CD14-positive monocyte (primary cell): ENCODE measurements at regions not wholly inside any gene's neighbourhood (a gene's known extent, or its start where the extent isn't known, plus 50 kb on each side); places are given as distances from the start of the nearest gene placed in this dataset.

Source experiments
- DNase-seq, 3 donors: peaks; one replicate each; pipeline ENCODE4 v3.0.0-alpha.2; 2011 to 2022
- H2AFZ ChIP-seq: 2 replicates; pipeline ENCODE4 v1.6.0; 2012; ENCODE audit warnings: mild to moderate bottlenecking, low read depth, low read length, inconsistent platforms; ENCODE audit not compliant: insufficient read depth, poor library complexity, severe bottlenecking
- H3K27ac ChIP-seq, 2 donors: 1 replicate in 1 of 2; 2 replicates in 1 of 2; pipeline ENCODE4 v1.5.1; 2012 to 2013; ENCODE audit warnings: low read length in 2 of 2, control low read depth in 1 of 2, inconsistent platforms in 1 of 2, low read depth in 1 of 2, mild to moderate bottlenecking in 1 of 2
- H3K27me3 ChIP-seq, 2 donors: one replicate each; pipeline versions ENCODE4 v1.6.0 to v1.6.1; 2011 to 2013; ENCODE audit warnings: low read length in 2 of 2; ENCODE audit not compliant: control insufficient read depth in 2 of 2, insufficient read depth in 2 of 2
- H3K36me3 ChIP-seq, 2 donors: replicated peaks in 1 of 2; 1 replicate in 1 of 2; 2 replicates in 1 of 2; pipeline versions ENCODE4 v1.5.1 to v1.6.1; 2012 to 2013; ENCODE audit warnings: low read length in 2 of 2, control low read depth in 1 of 2, inconsistent platforms in 1 of 2, mild to moderate bottlenecking in 1 of 2; ENCODE audit not compliant: insufficient read depth in 2 of 2, control insufficient read depth in 1 of 2
- H3K4me1 ChIP-seq, 2 donors: 1 replicate in 1 of 2; 2 replicates in 1 of 2; pipeline versions ENCODE4 v1.5.1 to v1.6.1; 2012 to 2013; ENCODE audit warnings: low read length in 2 of 2, control low read depth in 1 of 2, inconsistent platforms in 1 of 2, mild to moderate bottlenecking in 1 of 2, moderate library complexity in 1 of 2; ENCODE audit not compliant: insufficient read depth in 2 of 2, control insufficient read depth in 1 of 2
- H3K4me2 ChIP-seq: replicated peaks from 2 replicates; pipeline ENCODE3; 2012; ENCODE audit warnings: low read length, moderate library complexity, mild to moderate bottlenecking; ENCODE audit not compliant: poor library complexity, severe bottlenecking; ENCODE audit errors: extremely low read depth
- H3K4me3 ChIP-seq, 3 experiments: fragments of 200-600 bp in 1 of 3; sonication (generic) in 1 of 3; replicated peaks in 1 of 3; 1 replicate in 2 of 3; 2 replicates in 1 of 3; pipeline ENCODE4 v1.5.1; 2011 to 2013; ENCODE audit warnings: low read length in 3 of 3, mild to moderate bottlenecking in 3 of 3, control low read depth in 2 of 3, low read depth in 2 of 3, inconsistent platforms in 1 of 3, moderate library complexity in 1 of 3
- H3K79me2 ChIP-seq: 2 replicates; pipeline ENCODE4 v1.6.0; 2012; ENCODE audit warnings: mild to moderate bottlenecking, control low read depth, inconsistent platforms, low read length, moderate library complexity; ENCODE audit not compliant: insufficient read depth
- H3K9ac ChIP-seq: 2 replicates; pipeline ENCODE4 v1.6.0; 2017; ENCODE audit warnings: low read length, mild to moderate bottlenecking; ENCODE audit not compliant: insufficient read depth, poor library complexity, severe bottlenecking
- H3K9me3 ChIP-seq, 2 donors: replicated peaks in 1 of 2; 1 replicate in 1 of 2; 2 replicates in 1 of 2; pipeline versions ENCODE4 v1.5.1 to v1.6.1; 2012 to 2013; ENCODE audit warnings: low read length in 2 of 2, control low read depth in 1 of 2; ENCODE audit not compliant: control insufficient read depth in 1 of 2, insufficient read depth in 1 of 2
- H4K20me1 ChIP-seq: 2 replicates; pipeline ENCODE4 v1.6.0; 2012; ENCODE audit warnings: mild to moderate bottlenecking, low read length, control low read depth, moderate library complexity; ENCODE audit not compliant: insufficient read depth
- H3K27ac Mint-ChIP-seq, 7 donors: one replicate each; pipeline ENCODE4 v1.8.0; 2020; ENCODE audit warnings: mild to moderate bottlenecking in 7 of 7, mixed read lengths in 7 of 7, moderate library complexity in 6 of 7, inconsistent platforms in 2 of 7
- H3K27me3 Mint-ChIP-seq, 3 donors: one replicate each; pipeline ENCODE4 v1.8.0; 2021 to 2022; ENCODE audit warnings: low read depth in 3 of 3, mild to moderate bottlenecking in 3 of 3, mixed read lengths in 3 of 3, moderate library complexity in 3 of 3, inconsistent platforms in 1 of 3
- H3K36me3 Mint-ChIP-seq, 2 donors: one replicate each; pipeline ENCODE4 v1.8.0; 2020; ENCODE audit warnings: mixed read lengths in 2 of 2, inconsistent platforms in 1 of 2, mild to moderate bottlenecking in 1 of 2
- H3K4me1 Mint-ChIP-seq: one replicate; pipeline ENCODE4 v1.8.0; 2020; ENCODE audit warnings: mild to moderate bottlenecking, mixed read lengths
- H3K4me3 Mint-ChIP-seq, 2 donors: one replicate each; pipeline ENCODE4 v1.8.0; 2020; ENCODE audit warnings: mild to moderate bottlenecking in 2 of 2, mixed read lengths in 2 of 2, moderate library complexity in 1 of 2
- H3K9me3 Mint-ChIP-seq, 7 donors: one replicate each; pipeline ENCODE4 v1.8.0; 2020 to 2022; ENCODE audit warnings: mixed read lengths in 7 of 7, mild to moderate bottlenecking in 6 of 7, moderate library complexity in 6 of 7, inconsistent platforms in 2 of 7
- CTCF ChIP-seq: fragments of 200-600 bp; IDR thresholded peaks from one replicate; pipeline ENCODE4 v1.8.0; 2022; ENCODE audit warnings: antibody characterized with exemption, mild to moderate bottlenecking
- WGBS: methylation state at CpG from one replicate; pipeline ENCODE4 v1.1.5; 2013; ENCODE audit warnings: missing lambda C conversion rate; ENCODE audit not compliant: insufficient coverage; 5-methylcytosine and 5-hydroxymethylcytosine counted together
- intact Hi-C, 2 donors: fragments of 100-400 bp; cut with micrococcal nuclease; formaldehyde crosslinking; loops; one replicate each; pipeline versions ENCODE4 v1.15.0 to v1.15.1; 2023

- H3K27ac ChIP-seq, result no peak overlapping the region
- H3K4me3 ChIP-seq, result no peak overlapping the region
- no peaks in the 10 kb centered on the region for H3K27me3 Mint-ChIP-seq
- H2AFZ ChIP-seq, result no peak overlapping the region
- no peaks in the 10 kb centered on the region for H3K79me2 ChIP-seq
- no peak overlapping the region for H3K9ac ChIP-seq
- H3K9me3 Mint-ChIP-seq, result peaks cover 3 to 17% (median 4%) of the 10 kb centered on the region in 7 donors
- H3K27ac Mint-ChIP-seq, result no peak overlapping the region
- no peak for TF ChIP-seq CTCF
- H3K36me3 ChIP-seq, result no peaks in the 10 kb centered on the region
- no peak overlapping the region for H3K4me2 ChIP-seq
- intact Hi-C loops, result no loop called here
- no peaks in the 10 kb centered on the region for H4K20me1 ChIP-seq
- no peaks in the 10 kb centered on the region for H3K36me3 Mint-ChIP-seq
- H3K4me1 ChIP-seq, result no peaks in the 10 kb centered on the region
- H3K9me3 ChIP-seq, result peaks cover 0 to 4% of the 10 kb centered on the region in 2 donors
- no CpG with 5 or more reads among the region's 1 CpG for WGBS
- H3K4me3 Mint-ChIP-seq, result no peak overlapping the region
- H3K4me1 Mint-ChIP-seq, result no peaks in the 10 kb centered on the region
- DNase-seq, result no peak
- no peaks in the 10 kb centered on the region for H3K27me3 ChIP-seq
These were observed 121.1 kb downstream of the HGF start for GRCh38 chr7:81648716-81649115.

DNA sequence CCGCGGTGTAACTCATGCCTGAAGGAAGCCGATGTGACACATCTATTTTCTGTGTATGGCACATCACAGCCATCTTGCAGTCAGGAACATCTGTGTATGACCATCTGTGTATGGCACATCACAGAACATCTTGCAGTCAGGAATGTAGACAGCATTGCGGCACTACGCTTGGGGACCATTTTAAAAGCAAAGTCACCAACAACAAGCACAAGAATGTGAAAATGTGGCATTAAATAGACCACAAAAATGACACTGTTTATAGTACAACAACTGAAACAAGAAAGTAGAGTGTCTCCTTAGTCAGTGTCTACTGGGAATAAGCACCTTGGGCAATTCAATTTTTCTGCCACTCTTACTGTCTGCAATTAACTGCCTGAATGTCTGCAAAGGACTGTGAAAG, 124.4 kb downstream of the HGF start:
- DNase-seq, result no peak
- Mint-ChIP-seq H3K36me3 (no peaks in the 10 kb centered on the region), H3K4me3 (no peak overlapping the region), H3K4me1 (no peaks in the 10 kb centered on the region), H3K27me3 (no peaks in the 10 kb centered on the region), H3K27ac (no peak overlapping the region), H3K9me3 (peaks cover 0 to 5% (median 0%) of the 10 kb centered on the region in 7 donors)
- Histone ChIP-seq H3K9ac (no peak overlapping the region), H3K9me3 (no peaks in the 10 kb centered on the region), H3K79me2 (no peaks in the 10 kb centered on the region), H3K27ac (no peak overlapping the region), H3K4me1 (no peaks in the 10 kb centered on the region), H3K27me3 (no peaks in the 10 kb centered on the region), H3K4me2 (no peak overlapping the region), H3K4me3 (no peak overlapping the region), H4K20me1 (no peaks in the 10 kb centered on the region), H2AFZ (no peak overlapping the region), H3K36me3 (no peaks in the 10 kb centered on the region)
- no peak for TF ChIP-seq CTCF
- intact Hi-C loops, result no loop called here
- WGBS, result 86% methylated on average over 1 of the region's 5 CpGs
